NCI-H2196 (cell line): ENCODE measurements at regions not wholly inside any gene's neighbourhood (a gene's known extent, or its start where the extent isn't known, plus 50 kb on each side); places are given as distances from the start of the nearest gene placed in this dataset.

Experiments
- DNase-seq: peaks from one replicate; lab custom pipeline; 2025; ENCODE audit not compliant: unreplicated experiment; lab: John Stamatoyannopoulos, UW

DNA sequence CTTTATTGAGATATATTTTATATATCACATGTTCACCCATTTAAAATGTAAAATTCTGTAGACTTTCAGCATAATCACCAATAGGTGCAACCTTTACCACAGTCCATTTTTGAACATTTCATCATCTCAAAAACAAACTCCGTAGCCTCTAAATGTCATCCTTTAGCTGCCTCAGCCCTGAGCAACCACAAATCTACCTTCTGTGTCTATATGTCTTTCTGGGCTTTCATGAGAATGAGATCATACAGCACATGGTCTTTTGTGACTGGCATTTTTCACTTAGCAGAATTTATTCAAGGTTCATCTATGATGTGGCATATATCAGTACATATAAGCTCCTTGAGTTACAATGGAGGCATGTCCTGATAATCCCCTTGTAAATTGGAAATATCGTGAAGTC lies 320.5 kb downstream of the ETS1 start:
- no peak for DNase-seq

DNA sequence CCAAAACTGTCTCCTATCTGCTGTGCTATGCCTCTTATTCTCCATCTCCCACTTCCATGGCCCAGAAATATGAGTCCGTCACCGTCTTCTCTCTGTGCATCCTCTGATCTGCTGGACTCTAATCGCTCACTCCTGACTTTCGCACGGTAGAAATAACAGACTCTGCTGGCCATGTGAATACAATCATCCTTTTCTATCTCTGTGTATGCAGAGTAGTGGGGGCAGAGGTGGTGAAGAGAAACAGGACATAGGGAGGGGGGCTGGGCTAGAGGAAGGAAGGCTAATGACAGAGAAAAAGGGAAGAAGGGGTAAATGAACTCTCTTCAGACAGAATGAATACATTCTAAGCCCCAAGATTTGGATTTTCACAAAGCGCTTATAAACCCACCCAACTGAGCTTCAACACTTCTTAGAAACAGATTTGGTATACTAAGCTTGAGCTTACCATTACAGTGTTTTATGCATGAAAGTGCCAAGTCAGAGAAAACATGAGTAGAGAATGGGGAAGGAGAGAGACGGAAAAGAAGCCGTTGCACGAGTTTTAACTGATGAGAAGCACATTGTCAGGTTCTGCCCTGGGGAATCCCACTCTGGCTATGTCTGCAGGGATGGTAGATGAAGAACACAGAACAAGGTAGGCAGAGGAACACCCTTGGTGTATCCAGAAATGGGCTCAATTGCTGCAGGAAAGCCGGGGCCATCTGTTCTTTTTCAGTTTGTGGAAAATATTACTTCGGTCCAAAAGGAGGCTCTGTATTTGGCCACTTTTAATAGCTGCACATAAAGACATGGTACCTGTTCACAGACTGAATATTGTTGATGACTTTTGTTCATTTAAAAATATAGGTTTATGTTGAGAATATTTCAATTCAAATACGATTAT lies 324.7 kb downstream of the ETS1 start:
- no peak for DNase-seq

DNA sequence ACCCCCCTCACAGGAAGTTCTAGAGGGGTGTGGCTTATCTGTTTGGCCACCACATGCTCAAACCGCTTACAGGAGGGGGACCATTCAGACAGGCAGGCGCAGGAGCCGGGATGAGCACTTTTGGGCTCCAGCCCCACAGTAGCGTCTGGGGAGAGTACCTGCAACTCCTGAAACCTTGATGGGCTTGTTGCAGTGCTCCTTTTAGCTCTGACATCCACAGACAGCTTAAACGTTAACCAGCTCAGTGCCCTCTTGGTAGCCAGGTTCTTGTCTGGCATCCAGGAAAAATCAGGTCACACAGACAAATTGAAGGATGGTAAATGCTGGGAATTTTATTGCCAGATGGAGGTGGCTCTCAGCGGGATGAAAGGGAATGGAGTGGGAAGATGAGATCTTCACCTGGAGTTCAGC lies 326.3 kb downstream of the ETS1 start:
- no peak for DNase-seq

DNA sequence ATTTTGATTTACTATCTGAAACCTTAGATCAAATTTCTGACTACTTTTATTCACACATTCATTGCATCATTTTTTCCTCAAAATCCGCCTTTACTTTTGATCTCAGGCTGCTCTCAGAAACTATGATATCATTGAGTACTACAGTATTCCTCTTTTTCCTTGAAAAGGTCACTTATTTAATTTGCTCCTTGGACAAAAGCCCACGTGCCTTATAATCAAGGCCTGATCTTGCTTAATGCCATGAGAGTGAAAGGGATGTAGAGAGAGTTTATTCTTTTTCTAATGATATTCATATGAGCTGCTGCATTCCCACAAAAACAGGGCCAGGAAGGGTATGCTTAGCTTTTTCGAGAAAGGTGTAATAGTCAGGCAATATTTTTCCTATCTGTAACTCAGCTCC lies 327.0 kb downstream of the ETS1 start:
- DNase-seq = no peak

DNA sequence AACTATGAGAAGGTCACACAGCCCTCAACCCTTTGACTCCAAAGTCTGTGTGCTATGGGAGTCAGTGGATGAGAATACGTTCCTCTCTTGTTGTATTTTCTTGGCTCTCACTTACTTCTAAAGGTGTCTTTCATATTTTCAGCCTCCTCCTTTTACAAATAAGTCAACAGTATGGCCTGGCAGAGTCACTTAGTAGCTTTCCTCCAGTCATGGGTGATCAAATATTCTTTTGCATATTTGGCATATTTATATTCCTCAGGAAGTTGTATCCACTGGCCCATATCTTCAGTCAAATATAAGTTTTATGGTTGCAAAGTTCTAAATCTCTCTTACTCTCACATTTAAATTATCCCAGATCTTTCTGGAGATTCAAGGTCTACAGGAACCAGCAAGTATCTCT lies 327.5 kb downstream of the ETS1 start:
- DNase-seq = no peak

DNA sequence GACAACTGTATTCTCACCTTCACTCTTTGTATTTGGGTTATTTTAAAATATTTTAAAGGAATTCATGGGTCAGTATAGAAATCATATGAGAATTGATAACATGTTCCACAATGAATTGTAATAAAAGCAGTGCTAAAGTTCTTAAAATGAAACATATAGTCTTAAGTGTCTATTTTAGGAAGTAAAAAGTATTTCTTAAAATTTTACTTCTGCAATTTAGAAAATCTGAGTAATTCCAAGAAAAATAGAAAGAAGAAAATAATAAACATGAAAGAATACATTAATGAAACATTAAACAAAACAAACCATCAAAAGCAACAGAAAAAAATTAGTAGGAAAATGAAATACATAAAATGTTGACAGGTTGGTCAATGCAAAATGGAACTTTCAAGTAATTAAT lies 332.4 kb downstream of the ETS1 start:
- no peak for DNase-seq

DNA sequence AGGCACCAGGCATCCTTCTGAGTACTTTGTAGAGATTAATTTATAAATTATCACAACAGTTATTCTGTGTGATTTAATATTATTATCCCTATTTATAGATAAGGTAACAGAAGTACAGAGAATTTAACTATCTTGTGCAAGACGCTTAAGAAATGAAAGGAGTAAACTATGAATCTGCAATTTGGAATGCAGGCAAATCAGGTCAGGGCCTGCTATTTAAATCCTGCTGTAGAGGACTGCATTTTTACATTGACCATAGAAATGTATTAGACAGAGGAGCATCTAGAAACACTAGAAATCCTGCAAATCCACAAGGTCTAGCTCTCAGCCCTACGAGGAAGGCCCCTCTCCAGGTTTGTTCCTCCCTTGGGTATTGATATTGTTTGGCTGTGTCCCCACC lies 336.2 kb downstream of the ETS1 start:
- no peak for DNase-seq

DNA sequence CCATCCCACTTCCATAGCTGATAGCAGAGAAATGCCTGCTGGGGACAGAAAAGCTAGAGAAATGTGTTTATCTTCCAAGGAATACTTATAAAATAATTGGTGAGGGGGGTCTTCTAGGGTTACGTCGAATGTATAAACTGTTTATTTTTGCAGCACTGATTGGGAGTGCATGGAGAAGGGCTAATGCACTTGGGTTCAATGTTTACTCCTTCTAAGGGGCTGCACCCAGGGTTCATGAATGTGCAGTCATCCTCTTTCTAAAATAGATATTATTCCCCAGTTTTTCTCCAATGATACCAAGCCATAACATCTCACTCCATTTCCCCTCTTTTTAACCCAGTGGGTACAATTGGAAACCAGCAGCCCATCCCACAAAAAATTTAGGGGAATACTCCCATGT lies 336.9 kb downstream of the ETS1 start:
- DNase-seq = no peak

DNA sequence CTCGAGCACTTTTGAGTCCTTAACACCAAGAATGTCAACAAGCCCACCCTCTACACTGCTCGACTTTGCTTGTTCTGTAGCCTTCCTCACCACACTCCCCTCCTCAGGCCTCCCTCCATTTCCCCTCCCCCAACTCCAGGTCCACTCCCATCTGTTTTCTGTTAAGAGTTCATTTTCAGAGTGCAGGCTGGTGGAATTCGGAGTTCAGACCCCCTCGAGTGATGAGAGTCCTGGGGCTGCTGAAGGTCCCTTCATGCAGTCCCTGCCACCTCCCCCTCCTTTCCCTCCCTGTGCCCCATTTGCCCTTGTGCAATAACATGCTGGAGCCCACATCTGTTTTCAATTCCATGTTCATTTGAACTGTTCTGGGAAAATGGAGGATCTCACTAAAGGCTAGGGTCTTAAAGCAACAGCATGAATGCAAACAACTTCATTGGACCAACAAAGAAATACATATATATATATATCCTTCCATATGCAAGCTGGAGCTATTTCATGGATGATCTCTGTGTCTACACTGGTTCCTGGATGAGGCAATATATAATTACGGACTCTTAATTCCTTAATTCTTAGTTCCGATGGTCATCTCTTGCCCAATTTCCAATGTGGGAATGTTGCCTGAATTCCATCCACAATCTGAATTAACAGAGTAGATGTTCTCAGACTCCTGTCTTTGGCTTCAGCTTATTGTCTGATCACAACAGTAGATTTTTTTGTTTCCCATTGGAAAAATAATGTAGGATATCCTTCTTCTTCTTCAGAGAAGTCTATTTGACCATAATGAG lies 340.4 kb downstream of the ETS1 start:
- DNase-seq = no peak

DNA sequence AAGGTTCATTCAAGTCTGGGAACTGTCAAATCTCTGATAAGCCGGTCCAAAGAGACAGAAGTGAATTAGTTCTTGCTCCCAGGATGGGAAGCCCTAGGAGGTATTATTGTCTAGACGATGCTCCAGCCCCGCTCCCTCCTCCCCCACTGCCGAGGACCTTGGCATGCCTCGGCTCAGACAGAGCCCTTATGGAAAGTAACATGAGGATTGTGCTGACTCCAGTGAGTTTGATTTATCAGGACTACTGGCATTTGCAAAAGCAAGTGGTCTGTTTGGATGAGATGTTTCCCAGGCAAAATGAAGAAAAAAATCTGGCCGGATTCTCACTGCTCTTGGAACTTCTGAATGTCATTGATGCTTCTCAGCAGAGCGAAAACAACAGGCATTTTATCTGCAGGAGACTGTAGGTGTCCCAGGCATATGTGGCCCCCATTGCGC lies 341.0 kb downstream of the ETS1 start:
- no peak for DNase-seq

DNA sequence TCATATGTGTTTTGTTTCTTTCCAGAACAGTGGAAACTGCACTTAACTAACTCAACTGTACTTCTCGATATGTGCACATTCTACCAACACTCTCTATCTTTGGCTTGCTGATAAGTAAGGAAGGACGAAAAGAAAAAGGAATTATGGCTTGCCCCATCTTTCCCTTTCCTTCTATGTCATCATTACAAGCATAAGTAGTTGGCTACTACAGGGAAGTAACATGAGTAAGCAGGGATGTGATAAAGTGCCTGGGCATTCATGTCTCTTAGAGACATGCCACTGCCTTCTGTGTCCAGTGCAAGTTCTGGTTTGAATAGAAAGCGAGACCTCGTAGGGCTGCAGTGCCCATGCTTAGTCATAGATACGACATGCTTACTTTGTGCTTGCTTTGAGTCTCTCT lies 342.5 kb downstream of the ETS1 start:
- no peak for DNase-seq

DNA sequence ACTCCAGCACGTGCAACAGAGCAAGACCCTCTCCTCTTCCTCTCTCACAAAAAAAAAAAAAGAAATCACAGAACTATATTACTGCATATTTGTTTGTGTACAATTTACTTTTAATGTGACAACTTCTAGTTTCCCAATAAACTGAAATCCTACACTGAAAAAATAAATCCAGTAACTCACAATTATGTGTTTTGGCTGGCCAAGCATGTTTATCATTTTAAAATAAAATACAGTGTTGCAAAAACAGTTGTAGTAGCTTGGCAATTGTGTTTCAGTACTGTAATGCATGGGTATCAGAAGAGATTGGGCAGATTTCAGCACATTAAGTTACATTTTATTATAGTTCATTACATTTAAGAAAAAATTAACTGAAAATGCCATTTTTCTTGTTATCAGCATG lies 344.9 kb downstream of the ETS1 start:
- DNase-seq = no peak

DNA sequence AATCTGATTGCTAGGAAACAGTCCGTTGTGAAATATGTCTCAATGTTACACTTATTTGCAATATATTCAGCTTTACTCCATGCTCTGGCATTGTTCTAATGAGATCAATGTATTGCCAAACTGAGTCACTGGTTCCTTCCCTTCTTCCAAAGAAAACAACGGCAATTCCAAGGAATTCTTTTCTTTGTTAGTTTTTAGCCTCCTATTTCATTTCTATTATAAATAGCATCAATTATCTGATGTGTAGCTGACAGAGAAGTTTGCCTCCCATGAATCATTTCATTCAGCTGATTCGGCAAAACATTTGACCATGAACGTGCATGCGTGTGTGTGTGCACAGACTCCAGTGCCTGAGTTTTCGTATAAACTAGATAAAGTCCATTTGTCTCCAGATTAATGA lies 346.8 kb downstream of the ETS1 start:
- no peak for DNase-seq

DNA sequence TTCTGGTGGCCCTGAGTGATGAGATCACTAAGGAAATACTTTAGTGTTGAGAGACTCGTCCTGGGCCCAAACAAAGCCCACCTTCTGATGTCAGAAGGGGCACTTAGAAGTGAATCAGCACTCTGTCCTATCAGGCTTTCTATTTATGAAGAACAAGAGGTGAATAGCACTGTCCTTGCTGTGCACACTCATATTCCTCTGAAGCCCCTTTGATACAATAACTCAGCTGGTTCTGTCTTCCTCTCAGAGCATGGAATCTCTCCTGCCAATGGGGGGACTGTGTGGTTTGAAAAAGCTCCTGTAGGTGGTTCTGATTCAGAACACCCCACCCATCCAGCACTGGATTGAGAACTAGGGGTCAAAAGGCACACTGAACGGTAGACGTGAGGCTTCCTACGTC lies 348.1 kb downstream of the ETS1 start:
- DNase-seq = no peak

DNA sequence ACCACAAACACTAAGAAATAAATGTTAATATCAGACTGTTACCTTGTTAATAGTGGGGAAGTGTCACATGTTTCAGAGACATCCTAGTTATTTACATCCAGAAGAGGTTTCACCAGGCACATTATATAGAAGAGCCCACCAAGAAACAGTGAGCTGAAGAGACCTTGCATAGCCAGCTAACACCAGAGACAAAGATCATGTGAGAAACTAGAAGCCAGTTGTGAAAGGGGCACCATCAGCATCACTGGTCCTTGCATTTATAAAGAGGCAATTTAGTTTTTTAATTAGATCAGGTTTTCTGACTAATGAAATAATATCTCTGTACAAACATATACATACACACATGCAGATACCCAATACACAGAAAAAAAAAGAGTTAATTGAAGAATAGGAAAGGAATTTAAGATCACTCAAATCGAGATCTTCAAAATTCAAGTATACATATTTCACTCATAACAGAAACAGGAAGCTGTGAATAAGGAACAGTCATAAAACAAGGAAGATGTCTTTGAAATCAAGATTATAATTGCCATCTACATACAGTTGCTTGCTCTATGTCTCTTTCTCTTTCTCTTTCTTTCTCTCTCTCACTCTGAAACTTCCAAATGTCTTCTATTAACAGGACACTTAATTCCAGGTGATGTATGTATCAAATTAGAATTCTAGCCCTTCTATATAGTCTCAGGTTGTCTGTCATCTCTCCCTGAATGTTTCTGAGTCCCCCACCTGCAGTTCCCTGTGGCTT lies 348.7 kb downstream of the ETS1 start:
- no peak for DNase-seq

DNA sequence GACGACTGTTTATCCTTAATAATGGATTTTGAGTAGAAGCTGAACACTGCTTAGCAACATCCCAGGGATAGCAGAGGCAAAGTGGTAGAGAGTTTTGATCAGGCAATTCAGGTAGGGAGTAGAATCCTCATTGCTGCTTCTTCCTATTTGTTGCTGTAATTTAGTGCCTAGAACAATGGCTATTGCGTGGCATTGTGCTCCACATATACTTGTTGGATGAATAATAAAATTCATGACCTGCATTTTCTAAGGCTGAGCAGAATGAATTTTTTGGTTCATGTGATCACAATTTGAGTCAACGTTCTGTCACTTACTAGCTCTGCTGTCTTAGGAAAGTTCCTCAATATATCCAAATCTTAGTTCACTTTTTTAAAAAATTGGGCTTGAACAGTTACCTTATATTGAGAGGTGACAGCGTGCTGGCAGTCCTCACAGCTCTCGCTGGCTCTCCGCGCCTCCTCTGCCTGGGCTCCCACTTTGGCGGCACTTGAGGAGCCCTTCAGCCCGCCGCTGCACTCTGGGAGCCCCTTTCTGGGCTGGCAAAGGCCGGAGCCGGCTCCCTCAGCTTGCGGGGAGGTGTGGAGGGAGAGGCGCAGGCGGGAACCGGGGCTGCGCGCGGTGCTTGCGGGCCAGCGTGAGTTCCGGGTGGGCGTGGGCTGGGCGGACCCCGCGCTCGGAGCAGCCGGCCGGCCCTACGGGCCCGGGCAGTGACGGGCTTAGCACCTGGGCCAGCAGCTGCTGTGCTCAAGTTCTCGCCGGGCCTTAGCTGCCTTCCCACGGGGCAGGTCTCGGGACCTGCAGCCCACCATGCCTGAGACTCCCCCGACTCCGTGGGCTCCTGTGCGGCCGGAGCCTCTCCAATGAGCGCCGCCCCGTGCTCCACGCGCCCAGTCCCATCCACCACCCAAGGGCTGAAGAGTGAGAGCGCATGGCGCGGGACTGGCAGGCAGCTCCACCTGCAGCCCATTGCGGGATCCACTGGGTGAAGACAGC lies 350.6 kb downstream of the ETS1 start:
- DNase-seq = no peak

DNA sequence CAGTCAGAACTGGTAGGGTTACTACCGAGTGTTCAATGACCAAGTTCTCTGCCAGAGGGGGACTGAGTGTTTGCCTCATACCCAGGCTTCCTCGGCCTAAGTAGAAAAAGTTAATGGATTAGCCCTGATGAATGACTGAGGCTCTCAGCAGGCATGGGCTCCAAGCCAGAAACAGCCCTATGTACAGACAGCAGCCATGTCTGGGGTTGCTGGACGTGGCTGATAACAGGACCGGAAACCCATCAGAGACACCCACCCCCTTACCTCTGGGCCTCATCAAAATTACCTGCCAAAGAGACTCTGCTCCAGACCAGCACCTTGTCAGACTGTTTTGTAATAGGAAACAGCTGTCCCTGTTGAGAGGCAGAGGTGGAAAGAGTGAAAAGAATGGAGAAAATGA lies 351.4 kb downstream of the ETS1 start:
- DNase-seq = no peak

DNA sequence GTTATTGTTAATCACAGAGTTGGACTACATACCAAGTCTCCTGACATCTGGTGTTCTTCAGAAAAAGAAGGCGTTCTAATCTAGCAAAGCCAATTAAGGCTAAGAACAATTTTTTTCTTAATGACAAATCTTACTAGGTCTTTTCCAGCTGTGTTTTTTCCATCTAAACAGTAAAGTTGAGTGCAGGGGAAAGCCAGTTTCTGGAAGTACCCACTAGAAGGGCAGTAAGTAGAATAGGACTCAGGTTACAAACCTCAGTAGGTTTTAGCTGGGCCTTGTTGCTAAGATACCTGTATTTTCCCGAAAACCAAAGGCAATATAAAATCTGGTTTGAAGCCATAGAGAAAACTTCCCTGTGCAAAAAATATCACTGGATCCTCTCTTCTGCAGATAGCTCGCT lies 351.9 kb downstream of the ETS1 start:
- peak; percentile 44 for DNase-seq

DNA sequence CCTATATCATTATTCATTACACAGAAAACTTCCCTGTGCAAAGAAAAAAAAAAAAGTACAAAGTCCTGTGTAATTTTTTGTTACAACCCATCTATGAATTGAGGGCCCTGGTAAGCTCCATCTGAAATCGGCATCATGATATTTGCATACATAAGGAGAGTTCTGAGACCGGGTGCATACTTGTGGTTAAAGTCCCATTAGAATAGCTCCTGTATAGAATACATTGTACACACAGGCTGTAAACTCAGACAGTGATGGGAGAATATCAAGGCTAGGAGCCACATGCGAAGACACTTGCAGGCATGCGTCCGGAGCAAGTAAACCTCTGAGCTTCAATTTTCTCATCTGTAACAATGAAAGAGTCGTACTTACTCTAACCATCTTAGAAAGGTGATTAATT lies 353.2 kb downstream of the ETS1 start:
- no peak for DNase-seq

DNA sequence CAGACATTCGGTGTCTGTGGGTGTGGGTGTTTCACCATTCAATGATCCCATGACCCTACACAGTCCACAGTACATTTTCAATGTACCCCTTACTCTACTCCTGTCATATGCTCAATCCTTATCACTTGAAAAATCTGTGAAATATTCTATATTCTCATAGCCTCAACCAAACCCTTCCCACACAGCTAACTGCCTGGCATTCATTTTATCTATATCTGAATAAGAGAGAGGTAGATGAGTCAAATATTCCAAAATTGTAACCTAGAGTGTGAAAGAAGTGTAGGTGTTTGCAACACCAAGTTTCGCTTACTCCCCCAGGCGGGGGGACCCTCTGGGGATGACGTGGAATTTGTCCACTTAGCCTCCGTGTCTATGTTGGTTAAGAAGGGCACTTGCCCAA lies 354.8 kb downstream of the ETS1 start:
- DNase-seq = no peak
